Neural cell (in vitro differentiated cells): ENCODE measurements at regions not wholly inside any gene's neighbourhood (a gene's known extent, or its start where the extent isn't known, plus 50 kb on each side); places are given as distances from the start of the nearest gene placed in this dataset.

ENCODE experiments used
- H2AFZ ChIP-seq: fragments of 200-600, 300-800 bp; sonication (generic), shearing (Covaris generic); 2 replicates; pipeline ENCODE4 v1.6.0; 2014; ENCODE audit warnings: low read depth, mild to moderate bottlenecking, antibody characterized with exemption, low read length, moderate library complexity
- H3F3A ChIP-seq: fragments of 200-600 bp; shearing (Covaris generic); 2 replicates; pipeline ENCODE4 v1.6.1; 2016; ENCODE audit warnings: mild to moderate bottlenecking, moderate library complexity, mixed read lengths, antibody characterized with exemption, low read length; ENCODE audit not compliant: insufficient read depth, poor library complexity, severe bottlenecking
- H3K27ac ChIP-seq: fragments of 200-600, 300-800 bp; sonication (generic), shearing (Covaris generic); 2 replicates; pipeline ENCODE4 v1.5.1; 2014; ENCODE audit warnings: mild to moderate bottlenecking, low read length, moderate library complexity
- H3K27me3 ChIP-seq: fragments of 300-800, 200-600 bp; sonication (generic), shearing (Covaris generic); 2 replicates; pipeline ENCODE4 v1.6.0; 2014; ENCODE audit warnings: mild to moderate bottlenecking, low read depth, low read length, moderate library complexity; ENCODE audit not compliant: insufficient read depth
- H3K36me3 ChIP-seq: fragments of 300-800, 200-600 bp; sonication (generic), shearing (Covaris generic); 2 replicates; pipeline ENCODE4 v1.5.1; 2014; ENCODE audit warnings: mild to moderate bottlenecking, antibody characterized with exemption, low read length, moderate library complexity; ENCODE audit not compliant: insufficient read depth
- H3K4me2 ChIP-seq: fragments of 300-800, 200-600 bp; sonication (generic), shearing (Covaris generic); 2 replicates; pipeline ENCODE4 v1.6.0; 2014; ENCODE audit warnings: mild to moderate bottlenecking, low read length
- H3K4me3 ChIP-seq: fragments of 300-800, 200-600 bp; sonication (generic), shearing (Covaris generic); 2 replicates; pipeline ENCODE4 v1.5.1; 2014; ENCODE audit warnings: mild to moderate bottlenecking, low read length, moderate library complexity
- H3K79me2 ChIP-seq: fragments of 200-600 bp; shearing (Covaris generic); replicated peaks from 2 replicates; pipeline ENCODE4 v1.6.0; 2014; ENCODE audit warnings: mild to moderate bottlenecking, low read length, moderate library complexity; ENCODE audit not compliant: insufficient read depth
- H3K9ac ChIP-seq: fragments of 300-800, 200-600 bp; sonication (generic), shearing (Covaris generic); 2 replicates; pipeline ENCODE4 v1.6.1; 2016; ENCODE audit warnings: mild to moderate bottlenecking, low read length, mixed read lengths
- H3K9me2 ChIP-seq: fragments of 200-600 bp; shearing (Covaris generic); 2 replicates; pipeline ENCODE4 v1.6.1; 2016; ENCODE audit warnings: mild to moderate bottlenecking, low read length, mixed read lengths; ENCODE audit not compliant: insufficient read depth
- H3K9me3 ChIP-seq: fragments of 200-600, 300-800 bp; sonication (generic), shearing (Covaris generic); 2 replicates; pipeline ENCODE4 v1.6.1; 2016; ENCODE audit warnings: mild to moderate bottlenecking, mixed run types, low read length, moderate library complexity, mixed read lengths
- H4K20me1 ChIP-seq: fragments of 200-600 bp; shearing (Covaris generic); 2 replicates; pipeline ENCODE4 v1.6.1; 2016; ENCODE audit warnings: mild to moderate bottlenecking, mixed run types; ENCODE audit not compliant: insufficient read depth
- EP300 ChIP-seq: fragments of 450-650 bp; conservative IDR thresholded peaks from 2 replicates; pipeline ENCODE4 v1.6.1; 2014; ENCODE audit warnings: antibody characterized with exemption, mild to moderate bottlenecking, moderate library complexity; ENCODE audit not compliant: poor library complexity, severe bottlenecking
- EZH2 ChIP-seq: fragments of 200-600, 300-800 bp; shearing (Covaris generic), sonication (generic); IDR thresholded peaks from 2 replicates; pipeline ENCODE4 v1.6.1; 2014; ENCODE audit warnings: antibody characterized with exemption, low read length, borderline replicate concordance, mild to moderate bottlenecking; ENCODE audit not compliant: insufficient read depth, poor library complexity, severe bottlenecking
- MXI1 ChIP-seq: fragments of 450-650 bp; conservative IDR thresholded peaks from 2 replicates; pipeline ENCODE4 v1.6.1; 2014; ENCODE audit warnings: antibody characterized with exemption, mild to moderate bottlenecking; ENCODE audit not compliant: poor library complexity, severe bottlenecking
- RAD21 ChIP-seq: fragments of 450-650 bp; conservative IDR thresholded peaks from 2 replicates; pipeline ENCODE4 v1.6.1; 2014; ENCODE audit warnings: antibody characterized with exemption, mild to moderate bottlenecking, moderate library complexity
- SMC3 ChIP-seq: fragments of 450-650 bp; conservative IDR thresholded peaks from 2 replicates; pipeline ENCODE4 v1.6.1; 2014; ENCODE audit warnings: antibody characterized with exemption, mild to moderate bottlenecking, moderate library complexity; ENCODE audit not compliant: poor library complexity
- TAF1 ChIP-seq: IDR thresholded peaks from 2 replicates; pipeline ENCODE4 v1.6.1; 2012; ENCODE audit warnings: low read depth
- TF ChIP-seq, protein P1 (sequence below): fragments of 450-650 bp; IDR thresholded peaks from 2 replicates; pipeline ENCODE4 v1.5.1; 2014; ENCODE audit warnings: antibody characterized with exemption, mild to moderate bottlenecking, moderate library complexity; ENCODE audit not compliant: poor library complexity, severe bottlenecking
- TF ChIP-seq, protein P2 (sequence below): IDR thresholded peaks from 2 replicates; pipeline ENCODE4 v1.6.1; 2012; ENCODE audit warnings: borderline replicate concordance

DNA sequence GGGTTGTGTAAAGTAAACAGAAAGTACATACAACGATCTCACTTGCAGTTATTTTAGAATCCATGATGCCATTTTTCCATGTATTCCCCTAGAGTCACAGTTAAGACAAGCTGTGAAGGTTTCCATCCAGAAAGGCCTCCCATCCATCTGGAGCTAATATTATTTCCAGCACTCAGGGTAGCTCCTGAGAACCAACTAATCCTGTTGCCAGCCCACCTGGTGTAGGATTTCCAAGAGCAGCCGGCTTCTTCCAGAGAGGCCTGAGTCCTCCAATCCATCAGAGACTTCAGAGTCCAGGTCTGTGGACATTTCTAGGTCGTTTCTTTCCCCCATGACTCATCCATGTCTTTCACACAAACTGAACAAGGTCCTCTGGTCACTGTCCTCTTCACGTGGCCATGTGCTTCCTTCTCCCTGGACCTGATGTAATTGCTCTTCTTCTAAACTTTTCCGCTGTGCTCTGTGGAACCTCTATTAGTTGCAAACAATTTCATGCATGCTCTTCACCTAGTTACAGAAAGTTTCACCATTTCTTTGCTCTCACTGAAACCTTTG lies 270.3 kb upstream of the TMTC4 start:
- TF ChIP-seq EZH2 (no peak), SMC3 (no peak), RAD21 (no peak), TAF1 (no peak), EP300 (no peak)
- TF ChIP-seq, protein P1, sequence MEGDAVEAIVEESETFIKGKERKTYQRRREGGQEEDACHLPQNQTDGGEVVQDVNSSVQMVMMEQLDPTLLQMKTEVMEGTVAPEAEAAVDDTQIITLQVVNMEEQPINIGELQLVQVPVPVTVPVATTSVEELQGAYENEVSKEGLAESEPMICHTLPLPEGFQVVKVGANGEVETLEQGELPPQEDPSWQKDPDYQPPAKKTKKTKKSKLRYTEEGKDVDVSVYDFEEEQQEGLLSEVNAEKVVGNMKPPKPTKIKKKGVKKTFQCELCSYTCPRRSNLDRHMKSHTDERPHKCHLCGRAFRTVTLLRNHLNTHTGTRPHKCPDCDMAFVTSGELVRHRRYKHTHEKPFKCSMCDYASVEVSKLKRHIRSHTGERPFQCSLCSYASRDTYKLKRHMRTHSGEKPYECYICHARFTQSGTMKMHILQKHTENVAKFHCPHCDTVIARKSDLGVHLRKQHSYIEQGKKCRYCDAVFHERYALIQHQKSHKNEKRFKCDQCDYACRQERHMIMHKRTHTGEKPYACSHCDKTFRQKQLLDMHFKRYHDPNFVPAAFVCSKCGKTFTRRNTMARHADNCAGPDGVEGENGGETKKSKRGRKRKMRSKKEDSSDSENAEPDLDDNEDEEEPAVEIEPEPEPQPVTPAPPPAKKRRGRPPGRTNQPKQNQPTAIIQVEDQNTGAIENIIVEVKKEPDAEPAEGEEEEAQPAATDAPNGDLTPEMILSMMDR, result no peak
- no peaks in the 10 kb centered on the region for H3F3A ChIP-seq
- no peaks in the 10 kb centered on the region for H3K9me2 ChIP-seq
- H3K27me3 ChIP-seq, result no peaks in the 10 kb centered on the region
- H3K4me2 ChIP-seq, result no peak overlapping the region
- H3K9ac ChIP-seq, result no peak overlapping the region
- H4K20me1 ChIP-seq, result no peaks in the 10 kb centered on the region
- H3K27ac ChIP-seq, result no peak overlapping the region
- no peaks in the 10 kb centered on the region for H3K9me3 ChIP-seq
- no peak overlapping the region for H2AFZ ChIP-seq
- no peaks in the 10 kb centered on the region for H3K36me3 ChIP-seq
- H3K79me2 ChIP-seq, result no peaks in the 10 kb centered on the region
- H3K4me3 ChIP-seq, result no peak overlapping the region

DNA sequence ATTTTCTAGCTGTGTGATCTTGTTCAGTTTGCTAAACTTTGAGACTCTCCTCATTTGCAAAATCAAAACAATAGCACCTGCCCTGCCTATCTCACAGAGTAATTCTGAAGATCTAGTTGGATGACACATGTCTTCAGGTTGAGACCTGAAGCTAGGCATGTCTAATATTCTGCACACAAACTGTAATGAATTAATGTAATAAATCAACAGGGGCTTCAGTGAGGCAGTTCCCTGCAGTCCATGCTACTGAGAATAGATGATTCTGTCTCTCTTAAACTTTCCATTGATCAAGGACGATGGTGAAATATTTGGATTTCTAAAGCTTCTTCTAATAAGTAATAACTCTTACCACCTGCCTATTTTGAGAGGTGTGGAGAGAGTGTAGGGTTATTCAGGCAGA lies 268.1 kb upstream of the TMTC4 start:
- no peak overlapping the region for H3K9ac ChIP-seq
- H3K9me3 ChIP-seq, result no peaks in the 10 kb centered on the region
- H3K27ac ChIP-seq, result no peak overlapping the region
- no peaks in the 10 kb centered on the region for H3F3A ChIP-seq
- TF ChIP-seq RAD21 (no peak), SMC3 (no peak), MXI1 (no peak)
- TF ChIP-seq, protein P2, sequence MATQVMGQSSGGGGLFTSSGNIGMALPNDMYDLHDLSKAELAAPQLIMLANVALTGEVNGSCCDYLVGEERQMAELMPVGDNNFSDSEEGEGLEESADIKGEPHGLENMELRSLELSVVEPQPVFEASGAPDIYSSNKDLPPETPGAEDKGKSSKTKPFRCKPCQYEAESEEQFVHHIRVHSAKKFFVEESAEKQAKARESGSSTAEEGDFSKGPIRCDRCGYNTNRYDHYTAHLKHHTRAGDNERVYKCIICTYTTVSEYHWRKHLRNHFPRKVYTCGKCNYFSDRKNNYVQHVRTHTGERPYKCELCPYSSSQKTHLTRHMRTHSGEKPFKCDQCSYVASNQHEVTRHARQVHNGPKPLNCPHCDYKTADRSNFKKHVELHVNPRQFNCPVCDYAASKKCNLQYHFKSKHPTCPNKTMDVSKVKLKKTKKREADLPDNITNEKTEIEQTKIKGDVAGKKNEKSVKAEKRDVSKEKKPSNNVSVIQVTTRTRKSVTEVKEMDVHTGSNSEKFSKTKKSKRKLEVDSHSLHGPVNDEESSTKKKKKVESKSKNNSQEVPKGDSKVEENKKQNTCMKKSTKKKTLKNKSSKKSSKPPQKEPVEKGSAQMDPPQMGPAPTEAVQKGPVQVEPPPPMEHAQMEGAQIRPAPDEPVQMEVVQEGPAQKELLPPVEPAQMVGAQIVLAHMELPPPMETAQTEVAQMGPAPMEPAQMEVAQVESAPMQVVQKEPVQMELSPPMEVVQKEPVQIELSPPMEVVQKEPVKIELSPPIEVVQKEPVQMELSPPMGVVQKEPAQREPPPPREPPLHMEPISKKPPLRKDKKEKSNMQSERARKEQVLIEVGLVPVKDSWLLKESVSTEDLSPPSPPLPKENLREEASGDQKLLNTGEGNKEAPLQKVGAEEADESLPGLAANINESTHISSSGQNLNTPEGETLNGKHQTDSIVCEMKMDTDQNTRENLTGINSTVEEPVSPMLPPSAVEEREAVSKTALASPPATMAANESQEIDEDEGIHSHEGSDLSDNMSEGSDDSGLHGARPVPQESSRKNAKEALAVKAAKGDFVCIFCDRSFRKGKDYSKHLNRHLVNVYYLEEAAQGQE, result no peak
- TF ChIP-seq, protein P1, result no peak
- no peaks in the 10 kb centered on the region for H3K36me3 ChIP-seq
- H3K9me2 ChIP-seq, result no peaks in the 10 kb centered on the region
- no peaks in the 10 kb centered on the region for H3K79me2 ChIP-seq
- no peak overlapping the region for H3K4me3 ChIP-seq
- H3K4me2 ChIP-seq, result no peak overlapping the region
- no peaks in the 10 kb centered on the region for H4K20me1 ChIP-seq
- no peaks in the 10 kb centered on the region for H3K27me3 ChIP-seq
- H2AFZ ChIP-seq, result no peak overlapping the region
